Natural killer cell (primary cell): ENCODE measurements at regions not wholly inside any gene's neighbourhood (a gene's known extent, or its start where the extent isn't known, plus 50 kb on each side); places are given as distances from the start of the nearest gene placed in this dataset.

Experiments used
- ATAC-seq, 3 donors: fragments of 150-1000 bp in 2 of 3; fragments of 200-7000 bp in 1 of 3; cut with Tn5 transposase; 1 replicate in 1 of 3; 2 replicates in 2 of 3; pipeline ENCODE4 v1.10.0; 2021; ENCODE audit warnings: mild to moderate bottlenecking in 2 of 3, moderate library complexity in 2 of 3
- DNase-seq, 2 donors: peaks; one replicate each; pipeline versions ENCODE4 v3.0.0 to v3.0.0-alpha.2; 2013 to 2021; ENCODE audit warnings: mixed read lengths in 1 of 2
- H3K27ac ChIP-seq: one replicate; pipeline ENCODE4 v1.5.1; 2013; ENCODE audit warnings: mild to moderate bottlenecking, low read length
- H3K27me3 ChIP-seq: one replicate; pipeline ENCODE4 v1.6.1; 2013; ENCODE audit warnings: low read length; ENCODE audit not compliant: control insufficient read depth, insufficient read depth
- H3K36me3 ChIP-seq: one replicate; pipeline ENCODE4 v1.6.1; 2013; ENCODE audit warnings: low read length; ENCODE audit not compliant: control insufficient read depth, insufficient read depth
- H3K4me1 ChIP-seq: one replicate; pipeline ENCODE4 v1.6.1; 2013; ENCODE audit warnings: low read length; ENCODE audit not compliant: control insufficient read depth, insufficient read depth
- H3K4me3 ChIP-seq: one replicate; pipeline ENCODE4 v1.5.1; 2013; ENCODE audit warnings: low read length
- H3K9me3 ChIP-seq: one replicate; pipeline ENCODE4 v1.6.1; 2013; ENCODE audit warnings: low read length; ENCODE audit not compliant: control insufficient read depth, insufficient read depth
- H3K27ac Mint-ChIP-seq, 2 donors: one replicate each; pipeline ENCODE4 v1.8.0; 2022; ENCODE audit warnings: mild to moderate bottlenecking in 2 of 2, mixed read lengths in 2 of 2, moderate library complexity in 1 of 2
- H3K27me3 Mint-ChIP-seq, 2 donors: one replicate each; pipeline ENCODE4 v1.8.0; 2022; ENCODE audit warnings: low read depth in 2 of 2, mixed read lengths in 2 of 2
- H3K36me3 Mint-ChIP-seq: one replicate; pipeline ENCODE4 v1.8.0; 2022; ENCODE audit warnings: mixed read lengths
- H3K4me1 Mint-ChIP-seq, 2 donors: one replicate each; pipeline ENCODE4 v1.8.0; 2022; ENCODE audit warnings: mixed read lengths in 2 of 2
- H3K4me3 Mint-ChIP-seq: one replicate; pipeline ENCODE4 v1.8.0; 2022; ENCODE audit warnings: mild to moderate bottlenecking, moderate library complexity, mixed read lengths
- H3K9me3 Mint-ChIP-seq, 2 donors: one replicate each; pipeline ENCODE4 v1.8.0; 2022; ENCODE audit warnings: mixed read lengths in 2 of 2
- WGBS: methylation state at CpG from one replicate; pipeline ENCODE4 v1.1.7; 2013; ENCODE audit warnings: missing lambda C conversion rate; ENCODE audit not compliant: insufficient coverage; 5-methylcytosine and 5-hydroxymethylcytosine counted together
- intact Hi-C: fragments of 100-400 bp; cut with micrococcal nuclease; formaldehyde crosslinking; loops from one replicate; pipeline ENCODE4 v1.14.2; 2022
- TF ChIP-seq, protein P1 (sequence below): fragments of 200-600 bp; IDR thresholded peaks from one replicate; pipeline ENCODE4 v1.8.0; 2022; ENCODE audit warnings: antibody characterized with exemption

DNA sequence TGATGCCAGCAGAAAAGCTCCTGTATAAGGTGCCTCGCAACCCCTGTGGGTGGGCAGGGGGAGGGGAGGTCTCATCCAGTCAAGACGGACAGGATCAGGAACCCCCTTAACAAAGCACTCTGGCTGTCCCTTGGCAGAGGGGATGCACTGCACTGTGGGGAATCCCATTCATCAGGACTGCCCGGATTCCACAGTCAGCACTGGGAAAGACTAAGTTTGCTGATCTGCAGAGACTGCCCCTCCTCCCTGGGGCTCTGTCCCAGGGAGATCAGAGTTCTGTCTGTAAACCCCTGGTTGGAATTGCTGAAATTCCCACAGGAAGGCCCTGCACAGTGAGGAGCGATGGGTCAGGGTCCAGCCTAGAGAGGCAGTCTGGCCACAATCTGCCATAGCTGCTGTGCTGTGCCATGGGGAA lies 149.5 kb upstream of the RBBP8 start:
- no peaks in the 10 kb centered on the region for H3K9me3 ChIP-seq
- H3K9me3 Mint-ChIP-seq = no peaks in the 10 kb centered on the region
- intact Hi-C loops = no loop called here
- 97% methylated on average over 4 of the region's 4 CpGs for WGBS
- H3K4me3 ChIP-seq = no peak overlapping the region
- H3K27me3 ChIP-seq = peaks cover 3% of the 10 kb centered on the region
- H3K27me3 Mint-ChIP-seq = peaks cover 15 to 30% of the 10 kb centered on the region in 2 donors
- H3K4me3 Mint-ChIP-seq = no peak overlapping the region
- H3K36me3 ChIP-seq = no peaks in the 10 kb centered on the region
- H3K27ac ChIP-seq = no peak overlapping the region
- H3K4me1 Mint-ChIP-seq = no peaks in the 10 kb centered on the region
- ATAC-seq (no peak), DNase-seq (no peak)
- no peak overlapping the region for H3K27ac Mint-ChIP-seq
- TF ChIP-seq, protein P1, sequence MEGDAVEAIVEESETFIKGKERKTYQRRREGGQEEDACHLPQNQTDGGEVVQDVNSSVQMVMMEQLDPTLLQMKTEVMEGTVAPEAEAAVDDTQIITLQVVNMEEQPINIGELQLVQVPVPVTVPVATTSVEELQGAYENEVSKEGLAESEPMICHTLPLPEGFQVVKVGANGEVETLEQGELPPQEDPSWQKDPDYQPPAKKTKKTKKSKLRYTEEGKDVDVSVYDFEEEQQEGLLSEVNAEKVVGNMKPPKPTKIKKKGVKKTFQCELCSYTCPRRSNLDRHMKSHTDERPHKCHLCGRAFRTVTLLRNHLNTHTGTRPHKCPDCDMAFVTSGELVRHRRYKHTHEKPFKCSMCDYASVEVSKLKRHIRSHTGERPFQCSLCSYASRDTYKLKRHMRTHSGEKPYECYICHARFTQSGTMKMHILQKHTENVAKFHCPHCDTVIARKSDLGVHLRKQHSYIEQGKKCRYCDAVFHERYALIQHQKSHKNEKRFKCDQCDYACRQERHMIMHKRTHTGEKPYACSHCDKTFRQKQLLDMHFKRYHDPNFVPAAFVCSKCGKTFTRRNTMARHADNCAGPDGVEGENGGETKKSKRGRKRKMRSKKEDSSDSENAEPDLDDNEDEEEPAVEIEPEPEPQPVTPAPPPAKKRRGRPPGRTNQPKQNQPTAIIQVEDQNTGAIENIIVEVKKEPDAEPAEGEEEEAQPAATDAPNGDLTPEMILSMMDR = no peak
- H3K36me3 Mint-ChIP-seq = no peaks in the 10 kb centered on the region
- no peaks in the 10 kb centered on the region for H3K4me1 ChIP-seq

DNA sequence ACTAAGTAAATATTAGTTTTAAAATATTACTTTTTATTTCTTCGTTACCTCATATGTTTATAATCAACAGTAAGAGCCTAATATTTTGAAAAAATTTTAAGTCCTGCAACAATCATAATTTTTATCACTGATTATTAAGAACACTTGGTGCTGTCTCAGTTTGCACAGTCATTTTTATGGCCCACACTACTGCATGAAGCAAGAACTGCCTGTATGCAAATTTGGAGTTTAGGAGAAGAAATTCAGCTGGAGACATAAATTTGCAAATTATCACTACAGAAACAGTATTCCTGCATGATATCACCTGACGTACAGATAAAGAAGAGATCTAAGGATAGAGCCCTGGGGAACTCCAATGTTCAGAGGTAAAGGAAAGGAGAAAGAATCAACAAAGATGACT lies 144.1 kb upstream of the RBBP8 start:
- Histone ChIP-seq H3K4me3 (no peak overlapping the region), H3K9me3 (no peaks in the 10 kb centered on the region), H3K27ac (no peak overlapping the region), H3K36me3 (no peaks in the 10 kb centered on the region), H3K4me1 (no peaks in the 10 kb centered on the region), H3K27me3 (peaks cover under 1% of the 10 kb centered on the region)
- intact Hi-C loops = no loop called here
- WGBS = 100% methylated on average over 1 of the region's 2 CpGs
- H3K36me3 Mint-ChIP-seq = no peaks in the 10 kb centered on the region
- no peak overlapping the region for H3K4me3 Mint-ChIP-seq
- DNase-seq = no peak
- H3K27me3 Mint-ChIP-seq = peaks cover 21 to 36% of the 10 kb centered on the region in 2 donors
- TF ChIP-seq, protein P1 = no peak
- no peak for ATAC-seq
- no peak overlapping the region for H3K27ac Mint-ChIP-seq
- no peaks in the 10 kb centered on the region for H3K9me3 Mint-ChIP-seq
- H3K4me1 Mint-ChIP-seq = no peaks in the 10 kb centered on the region

DNA sequence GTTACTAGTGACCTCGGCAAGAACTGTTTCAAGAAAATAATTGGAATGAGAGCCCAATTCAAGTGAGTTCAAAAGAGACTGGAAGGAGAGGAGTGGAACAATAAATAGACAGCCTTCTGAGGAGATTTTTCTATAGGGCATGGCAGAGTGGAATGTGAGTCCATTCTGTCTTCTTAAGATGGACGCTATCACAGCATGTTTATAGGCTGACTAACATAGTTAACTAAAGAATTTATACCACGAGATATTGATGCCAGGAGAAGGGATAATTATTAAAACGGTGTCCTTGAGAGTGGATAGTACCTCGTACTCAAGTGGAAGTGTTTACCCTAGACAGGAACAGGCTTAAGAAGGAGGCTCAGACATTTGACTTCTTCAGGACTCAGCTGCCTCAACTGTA lies 143.5 kb upstream of the RBBP8 start:
- no peak for ATAC-seq
- Histone ChIP-seq H3K4me3 (no peak overlapping the region), H3K4me1 (no peaks in the 10 kb centered on the region), H3K27ac (no peak overlapping the region), H3K27me3 (no peaks in the 10 kb centered on the region), H3K9me3 (no peaks in the 10 kb centered on the region), H3K36me3 (no peaks in the 10 kb centered on the region)
- intact Hi-C loops = no loop called here
- WGBS = 94% methylated on average over 5 of the region's 5 CpGs
- TF ChIP-seq, protein P1 = no peak
- Mint-ChIP-seq H3K27ac (no peak overlapping the region), H3K27me3 (peaks cover 21 to 39% of the 10 kb centered on the region in 2 donors), H3K4me1 (no peaks in the 10 kb centered on the region), H3K36me3 (no peaks in the 10 kb centered on the region), H3K9me3 (no peaks in the 10 kb centered on the region), H3K4me3 (no peak overlapping the region)
- DNase-seq = no peak

DNA sequence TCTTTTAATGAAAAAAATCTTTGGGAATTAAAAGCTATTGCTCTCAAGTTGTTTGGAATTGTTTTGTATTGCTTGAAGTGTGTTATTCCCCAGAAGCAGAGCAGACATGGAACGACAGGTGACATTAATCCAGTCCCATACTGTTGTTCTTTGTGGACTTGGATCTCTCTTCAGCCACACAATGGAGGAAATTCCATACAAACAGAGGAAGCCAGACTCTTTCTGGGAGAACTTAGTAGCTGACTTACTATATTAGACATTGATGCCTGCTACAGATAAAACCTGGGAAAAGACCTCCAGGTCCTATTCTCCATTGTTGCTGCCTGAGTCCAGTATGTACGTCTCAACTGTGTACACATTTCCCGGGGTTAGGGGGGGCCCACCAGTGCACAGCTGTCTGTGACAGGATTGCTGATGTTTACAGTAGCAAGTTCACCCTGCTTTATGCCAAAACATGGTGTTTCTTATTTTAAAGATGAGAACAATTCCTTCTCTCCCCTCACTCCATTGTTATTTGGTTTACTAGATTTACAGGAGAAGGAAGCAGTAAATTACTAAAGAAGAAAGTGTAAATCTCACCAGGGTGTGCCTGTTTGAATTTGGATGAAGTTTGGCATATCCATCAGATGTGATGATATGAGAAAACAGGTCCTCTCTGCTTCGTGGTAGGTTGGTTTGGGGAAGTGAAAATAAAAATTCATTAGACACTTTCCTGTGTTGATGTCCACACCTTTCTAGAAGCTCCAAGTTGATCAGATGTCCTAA lies 142.4 kb upstream of the RBBP8 start:
- Mint-ChIP-seq H3K9me3 (no peaks in the 10 kb centered on the region), H3K4me1 (no peaks in the 10 kb centered on the region), H3K27me3 (peaks cover 20 to 32% of the 10 kb centered on the region in 2 donors), H3K4me3 (no peak overlapping the region), H3K36me3 (no peaks in the 10 kb centered on the region), H3K27ac (no peak overlapping the region)
- 46% methylated on average over 4 of the region's 4 CpGs for WGBS
- Histone ChIP-seq H3K27ac (no peak overlapping the region), H3K27me3 (no peaks in the 10 kb centered on the region), H3K36me3 (no peaks in the 10 kb centered on the region), H3K4me1 (no peaks in the 10 kb centered on the region), H3K4me3 (no peak overlapping the region), H3K9me3 (no peaks in the 10 kb centered on the region)
- TF ChIP-seq, protein P1 = no peak
- intact Hi-C loops = no loop called here
- DNase-seq (no peak), ATAC-seq (no peak)
